C4-2B (cell line): ENCODE measurements at regions not wholly inside any gene's neighbourhood (a gene's known extent, or its start where the extent isn't known, plus 50 kb on each side); places are given as distances from the start of the nearest gene placed in this dataset.

Experiments used
- ZFX ChIP-seq: fragments of 450-650 bp; IDR thresholded peaks from 2 replicates; pipeline ENCODE4 v1.6.1; 2017
- TF ChIP-seq, protein P1 (sequence below): fragments of 450-650 bp; conservative IDR thresholded peaks from 2 replicates; pipeline ENCODE4 v1.5.1; 2017; ENCODE audit warnings: mild to moderate bottlenecking

GRCh38 chr18:8498905-8499304, 110.3 kb upstream of the RAB12 start:
- TF ChIP-seq, protein P1, sequence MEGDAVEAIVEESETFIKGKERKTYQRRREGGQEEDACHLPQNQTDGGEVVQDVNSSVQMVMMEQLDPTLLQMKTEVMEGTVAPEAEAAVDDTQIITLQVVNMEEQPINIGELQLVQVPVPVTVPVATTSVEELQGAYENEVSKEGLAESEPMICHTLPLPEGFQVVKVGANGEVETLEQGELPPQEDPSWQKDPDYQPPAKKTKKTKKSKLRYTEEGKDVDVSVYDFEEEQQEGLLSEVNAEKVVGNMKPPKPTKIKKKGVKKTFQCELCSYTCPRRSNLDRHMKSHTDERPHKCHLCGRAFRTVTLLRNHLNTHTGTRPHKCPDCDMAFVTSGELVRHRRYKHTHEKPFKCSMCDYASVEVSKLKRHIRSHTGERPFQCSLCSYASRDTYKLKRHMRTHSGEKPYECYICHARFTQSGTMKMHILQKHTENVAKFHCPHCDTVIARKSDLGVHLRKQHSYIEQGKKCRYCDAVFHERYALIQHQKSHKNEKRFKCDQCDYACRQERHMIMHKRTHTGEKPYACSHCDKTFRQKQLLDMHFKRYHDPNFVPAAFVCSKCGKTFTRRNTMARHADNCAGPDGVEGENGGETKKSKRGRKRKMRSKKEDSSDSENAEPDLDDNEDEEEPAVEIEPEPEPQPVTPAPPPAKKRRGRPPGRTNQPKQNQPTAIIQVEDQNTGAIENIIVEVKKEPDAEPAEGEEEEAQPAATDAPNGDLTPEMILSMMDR: no peak
- TF ChIP-seq ZFX: no peak
